ENCODE measurements at regions not wholly inside any gene's neighbourhood (a gene's known extent, or its start where the extent isn't known, plus 50 kb on each side); places are given as distances from the start of the nearest gene placed in this dataset.
A peak's percentile ranks its signal among the peaks of the same experiment; 100 is the strongest.

GRCh38 chr4:97457253-97457652, 686.0 kb downstream of the STPG2 start:
- Histone ChIP-seq H2AFZ (peak overlapping the region; percentile 19; the same call in 1 of the 2 replicates), H3K27me3 (ENCODE audit: insufficient read depth) (no peaks in the 10 kb centered on the region), H3K27ac (ENCODE audit: low read depth) (no peak overlapping the region; the same call in 1 of the 2 replicates), H3K4me3 (no peak overlapping the region), H3K36me3 (ENCODE audit: insufficient read depth) (no peaks in the 10 kb centered on the region), H3K4me2 (no peak overlapping the region), H3K4me1 (ENCODE audit: insufficient read depth) (peaks cover 10% of the 10 kb centered on the region), H4K20me1 (replicated peaks; ENCODE audit: insufficient read depth) (no peaks in the 10 kb centered on the region), H3K79me2 (replicated peaks; ENCODE audit: insufficient read depth) (no peaks in the 10 kb centered on the region), H3K9me2 (ENCODE audit: insufficient read depth) (no peaks in the 10 kb centered on the region; the same call in 1 of the 2 replicates), H3F3A (replicated peaks; ENCODE audit: low read depth) (no peaks in the 10 kb centered on the region)
- DNase-seq (ENCODE audit: low spot score) (no peak), ATAC-seq (no peak)
- TF ChIP-seq NANOG (IDR thresholded peaks at IDR 0.05; ENCODE audit: borderline replicate concordance) (no peak), ETS1 (IDR thresholded peaks at IDR 0.05) (no peak), ZNF331 (CRISPR knock-in tag; IDR thresholded peaks at IDR 0.05; ENCODE audit: low read depth) (no peak), CREB1 (CRISPR knock-in tag; IDR thresholded peaks at IDR 0.05; ENCODE audit: low read depth) (no peak), ZNF462 (CRISPR knock-in tag; IDR thresholded peaks at IDR 0.05) (no peak), JUNB (IDR thresholded peaks at IDR 0.05; ENCODE audit: unreplicated experiment) (no peak)
- H3K36me3 Mint-ChIP-seq (ENCODE audit: low read depth) = peaks cover 16% of the 10 kb centered on the region
- no peak overlapping the region for H3K4me3 Mint-ChIP-seq
- H3K9me3 Mint-ChIP-seq = peaks cover 23% of the 10 kb centered on the region
- peak overlapping the region; percentile 56; the same call in 1 of the 2 replicates for H3K27ac Mint-ChIP-seq
- peaks cover 8% of the 10 kb centered on the region; the same call in 2 of the 3 replicates for H3K4me1 Mint-ChIP-seq
- H3K27me3 Mint-ChIP-seq (ENCODE audit: insufficient read depth, low read depth, poor library complexity) = peaks cover 1% of the 10 kb centered on the region

Data from GM23338 (cell line).